ENCODE measurements at regions not wholly inside any gene's neighbourhood (a gene's known extent, or its start where the extent isn't known, plus 50 kb on each side); places are given as distances from the start of the nearest gene placed in this dataset.

GRCh38 chr14:54253195-54253947 is 143.4 kb upstream of the CDKN3 start:
- DNase-seq, result no peak
- Histone ChIP-seq H3K27ac (no peak overlapping the region), H3K4me3 (no peak overlapping the region), H3K4me1 (peaks cover 0 to 10% (median 4%) of the 10 kb centered on the region in 4 donors), H3K27me3 (no peaks in the 10 kb centered on the region), H3K36me3 (no peaks in the 10 kb centered on the region), H3K9me3 (no peaks in the 10 kb centered on the region)
- 77 to 84% methylated on average over 4 of the region's 4 CpGs for WGBS, 2 donors
- intact Hi-C loops (cut with DNase I), result no loop called here
- TF ChIP-seq, protein P1, sequence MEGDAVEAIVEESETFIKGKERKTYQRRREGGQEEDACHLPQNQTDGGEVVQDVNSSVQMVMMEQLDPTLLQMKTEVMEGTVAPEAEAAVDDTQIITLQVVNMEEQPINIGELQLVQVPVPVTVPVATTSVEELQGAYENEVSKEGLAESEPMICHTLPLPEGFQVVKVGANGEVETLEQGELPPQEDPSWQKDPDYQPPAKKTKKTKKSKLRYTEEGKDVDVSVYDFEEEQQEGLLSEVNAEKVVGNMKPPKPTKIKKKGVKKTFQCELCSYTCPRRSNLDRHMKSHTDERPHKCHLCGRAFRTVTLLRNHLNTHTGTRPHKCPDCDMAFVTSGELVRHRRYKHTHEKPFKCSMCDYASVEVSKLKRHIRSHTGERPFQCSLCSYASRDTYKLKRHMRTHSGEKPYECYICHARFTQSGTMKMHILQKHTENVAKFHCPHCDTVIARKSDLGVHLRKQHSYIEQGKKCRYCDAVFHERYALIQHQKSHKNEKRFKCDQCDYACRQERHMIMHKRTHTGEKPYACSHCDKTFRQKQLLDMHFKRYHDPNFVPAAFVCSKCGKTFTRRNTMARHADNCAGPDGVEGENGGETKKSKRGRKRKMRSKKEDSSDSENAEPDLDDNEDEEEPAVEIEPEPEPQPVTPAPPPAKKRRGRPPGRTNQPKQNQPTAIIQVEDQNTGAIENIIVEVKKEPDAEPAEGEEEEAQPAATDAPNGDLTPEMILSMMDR (IDR thresholded peaks at IDR 0.05), result no peak
- TF ChIP-seq POLR2A (IDR thresholded peaks at IDR 0.05) (no peak), EP300 (IDR thresholded peaks at IDR 0.05) (no peak), POLR2AphosphoS5 (IDR thresholded peaks at IDR 0.05) (no peak)

GRCh38 chr14:54256156-54256555 is 140.7 kb upstream of the CDKN3 start:
- TF ChIP-seq POLR2AphosphoS5 (IDR thresholded peaks at IDR 0.05), result no peak
- no peak for TF ChIP-seq EP300 (IDR thresholded peaks at IDR 0.05)
- no peak for TF ChIP-seq POLR2A (IDR thresholded peaks at IDR 0.05)
- TF ChIP-seq, protein P1 (IDR thresholded peaks at IDR 0.05), result no peak
- intact Hi-C loops (cut with DNase I), result no loop called here
- no peak for DNase-seq
- H3K27me3 ChIP-seq, result no peaks in the 10 kb centered on the region
- no peak overlapping the region for H3K4me3 ChIP-seq
- 85 to 95% methylated on average over 9 of the region's 9 CpGs for WGBS, 2 donors
- H3K27ac ChIP-seq, result no peak overlapping the region
- H3K4me1 ChIP-seq, result peaks cover 0 to 10% (median 4%) of the 10 kb centered on the region in 4 donors
- H3K36me3 ChIP-seq, result no peaks in the 10 kb centered on the region
- H3K9me3 ChIP-seq, result no peaks in the 10 kb centered on the region

DNA sequence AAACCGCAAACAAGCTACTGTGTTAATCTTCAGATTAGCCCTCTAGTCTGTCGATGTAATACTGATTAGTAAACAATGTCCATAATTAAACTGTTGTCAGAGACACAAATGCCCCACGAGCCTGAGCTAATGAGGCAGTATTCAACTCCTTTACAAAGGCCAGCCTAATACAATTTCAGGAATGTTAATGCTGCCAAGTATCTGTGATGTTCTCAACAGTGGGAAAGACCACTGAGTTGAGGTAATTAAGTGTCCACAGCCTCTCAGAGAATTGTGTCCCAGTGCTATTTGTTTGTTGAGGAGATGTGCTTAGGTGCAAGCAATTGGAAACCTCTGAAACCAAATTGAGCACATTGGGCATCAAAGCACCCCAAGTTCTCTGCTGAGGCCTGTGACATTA is 139.4 kb upstream of the CDKN3 start:
- H3K4me3 ChIP-seq, result no peak overlapping the region
- WGBS, 2 donors, result 57 to 67% methylated on average over 3 of the region's 3 CpGs
- TF ChIP-seq POLR2A (IDR thresholded peaks at IDR 0.05) (no peak), POLR2AphosphoS5 (IDR thresholded peaks at IDR 0.05) (no peak), EP300 (IDR thresholded peaks at IDR 0.05) (no peak)
- TF ChIP-seq, protein P1 (IDR thresholded peaks at IDR 0.05), result no peak
- H3K36me3 ChIP-seq, result no peaks in the 10 kb centered on the region
- H3K27me3 ChIP-seq, result no peaks in the 10 kb centered on the region
- H3K27ac ChIP-seq, result no peak overlapping the region
- no peak for DNase-seq
- H3K9me3 ChIP-seq, result no peaks in the 10 kb centered on the region
- intact Hi-C loops (cut with DNase I), result no loop called here
- H3K4me1 ChIP-seq, result peaks cover 0 to 10% (median 4%) of the 10 kb centered on the region in 4 donors

GRCh38 chr14:54258382-54258781 is 138.4 kb upstream of the CDKN3 start:
- 90 to 92% methylated on average over 1 of the region's 1 CpG for WGBS, 2 donors
- intact Hi-C loops (cut with DNase I), result no loop called here

More at GRCh38 chr14:54258382-54258781, 138.4 kb upstream of the CDKN3 start:
- no peak overlapping the region for H3K4me3 ChIP-seq
- H3K4me1 ChIP-seq, result peaks cover 0 to 7% (median 3%) of the 10 kb centered on the region in 4 donors
- no peak overlapping the region for H3K27ac ChIP-seq
- DNase-seq, result no peak
- H3K27me3 ChIP-seq, result no peaks in the 10 kb centered on the region
- no peaks in the 10 kb centered on the region for H3K36me3 ChIP-seq
- no peaks in the 10 kb centered on the region for H3K9me3 ChIP-seq
- TF ChIP-seq EP300 (IDR thresholded peaks at IDR 0.05) (no peak), POLR2A (IDR thresholded peaks at IDR 0.05) (no peak)
- TF ChIP-seq, protein P1 (IDR thresholded peaks at IDR 0.05), result no peak
